ENCODE measurements at regions not wholly inside any gene's neighbourhood (a gene's known extent, or its start where the extent isn't known, plus 50 kb on each side); places are given as distances from the start of the nearest gene placed in this dataset.

DNA sequence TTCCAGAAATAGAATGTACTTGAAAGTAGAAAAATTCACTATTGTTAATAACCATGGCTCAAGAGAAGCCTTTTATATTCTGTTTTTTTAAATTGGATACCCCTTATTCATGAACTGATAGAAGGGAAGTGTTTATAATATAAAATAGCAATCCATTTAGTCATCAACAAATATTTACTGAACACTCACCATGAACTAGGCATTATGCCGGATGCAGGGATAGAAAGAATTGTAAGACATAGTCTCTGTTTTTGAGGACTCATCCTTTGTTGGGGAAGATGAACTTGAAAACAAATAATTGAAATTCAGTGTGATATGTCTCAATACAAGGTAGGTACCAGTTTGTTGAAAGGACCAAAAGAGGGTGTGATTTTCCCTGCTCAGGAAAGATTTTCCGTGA is 160.9 kb upstream of the SATB1 start:
- H3K4me3 ChIP-seq (ENCODE audit: low read length) = no peak overlapping the region
- no CpG with 5 or more reads among the region's 2 CpGs for whole genome bisulfite sequencing (ENCODE audit: insufficient coverage)
- no peak overlapping the region for H3K27ac ChIP-seq (ENCODE audit: low read length)
- no peaks in the 10 kb centered on the region for H3K27me3 ChIP-seq (ENCODE audit: control insufficient read depth, insufficient read depth, low read length)
- H3K36me3 ChIP-seq (ENCODE audit: control insufficient read depth, insufficient read depth, low read length) = no peaks in the 10 kb centered on the region
- no peaks in the 10 kb centered on the region for H3K9me3 ChIP-seq (replicated peaks; ENCODE audit: control insufficient read depth, low read depth, low read length)
- no peaks in the 10 kb centered on the region for H3K4me1 ChIP-seq (ENCODE audit: control insufficient read depth, insufficient read depth, low read length)
- DNase-seq = no peak

DNA sequence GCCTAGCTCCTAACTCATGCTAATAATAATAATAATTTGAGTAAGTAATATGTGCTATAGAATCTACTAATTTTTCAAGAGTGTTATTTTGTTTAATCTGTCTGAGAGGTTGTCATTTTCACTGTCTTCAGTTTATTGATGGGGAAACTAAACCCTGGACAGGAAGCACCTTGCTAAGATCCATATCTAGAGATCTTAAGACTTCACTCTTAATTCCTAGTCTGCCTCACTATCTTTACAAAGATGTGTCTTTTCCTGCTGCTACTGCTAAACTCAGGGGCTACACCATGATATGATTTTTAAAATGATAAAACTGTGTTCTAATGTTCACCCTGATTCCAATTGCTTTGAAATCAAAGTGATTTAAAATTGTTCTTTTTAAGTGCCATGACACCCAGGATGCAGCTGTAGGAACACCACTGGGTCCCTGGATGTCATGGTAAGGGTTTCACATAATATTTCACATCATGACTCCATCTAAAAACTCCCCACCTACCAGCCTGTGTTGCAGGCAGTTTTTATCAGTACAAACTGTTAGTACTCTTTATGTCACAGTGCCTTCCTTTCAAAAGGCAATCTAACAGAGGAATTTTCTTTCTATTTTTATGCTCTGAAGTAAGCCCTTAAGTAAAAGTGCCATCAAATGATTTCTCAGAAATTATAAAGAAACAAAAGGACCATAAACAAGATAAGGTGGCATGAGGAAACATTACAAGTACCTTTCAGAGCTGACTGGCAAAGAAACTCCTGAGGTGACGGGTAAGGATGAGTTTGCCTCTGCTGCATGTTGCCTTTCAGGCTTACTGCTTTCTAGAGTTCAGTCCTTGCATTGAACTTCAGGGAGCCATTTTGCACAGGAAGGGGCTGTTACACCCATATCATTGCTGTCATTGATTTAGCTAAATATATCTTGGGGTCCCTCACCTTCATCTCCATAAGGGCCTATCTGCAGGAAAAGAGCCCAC is 160.1 kb upstream of the SATB1 start:
- Histone ChIP-seq H3K4me1 (ENCODE audit: control insufficient read depth, insufficient read depth, low read length) (no peaks in the 10 kb centered on the region), H3K27ac (ENCODE audit: low read length) (no peak overlapping the region), H3K9me3 (replicated peaks; ENCODE audit: control insufficient read depth, low read depth, low read length) (no peaks in the 10 kb centered on the region), H3K4me3 (ENCODE audit: low read length) (no peak overlapping the region), H3K27me3 (ENCODE audit: control insufficient read depth, insufficient read depth, low read length) (no peaks in the 10 kb centered on the region), H3K36me3 (ENCODE audit: control insufficient read depth, insufficient read depth, low read length) (no peaks in the 10 kb centered on the region)
- 92% methylated on average over 1 of the region's 1 CpG for WGBS (ENCODE audit: insufficient coverage)
- DNase-seq = no peak

GRCh38 chr3:18580268-18580667 is 155.1 kb upstream of the SATB1 start:
- Histone ChIP-seq H3K4me3 (ENCODE audit: low read length) (no peak overlapping the region), H3K4me1 (ENCODE audit: control insufficient read depth, insufficient read depth, low read length) (no peaks in the 10 kb centered on the region), H3K27me3 (ENCODE audit: control insufficient read depth, insufficient read depth, low read length) (no peaks in the 10 kb centered on the region), H3K27ac (ENCODE audit: low read length) (no peak overlapping the region), H3K9me3 (replicated peaks; ENCODE audit: control insufficient read depth, low read depth, low read length) (no peaks in the 10 kb centered on the region), H3K36me3 (ENCODE audit: control insufficient read depth, insufficient read depth, low read length) (no peaks in the 10 kb centered on the region)
- DNase-seq = peak; percentile 11
- WGBS (ENCODE audit: insufficient coverage) = 0% methylated on average over 1 of the region's 2 CpGs

DNA sequence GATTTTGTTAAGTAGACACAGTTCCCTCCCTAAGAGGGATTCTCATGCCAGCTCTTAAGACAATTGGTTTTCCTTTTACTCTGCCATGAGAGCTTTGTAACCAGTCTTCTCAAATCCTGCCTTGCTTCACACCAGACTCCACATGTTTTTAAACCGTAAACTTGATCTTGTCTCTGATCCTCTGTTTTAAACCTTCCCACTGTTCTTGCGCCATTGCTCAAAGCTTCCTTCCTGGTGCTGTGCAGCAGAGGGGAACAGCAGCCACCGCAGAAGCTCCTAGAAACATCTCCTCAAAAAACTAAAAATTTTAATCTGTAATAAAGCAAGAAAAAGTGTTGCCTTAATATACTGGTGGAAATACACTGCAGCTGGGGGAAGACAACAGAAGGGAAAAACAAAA is 154.5 kb upstream of the SATB1 start:
- Histone ChIP-seq H3K27me3 (ENCODE audit: control insufficient read depth, insufficient read depth, low read length) (no peaks in the 10 kb centered on the region), H3K36me3 (ENCODE audit: control insufficient read depth, insufficient read depth, low read length) (no peaks in the 10 kb centered on the region), H3K4me1 (ENCODE audit: control insufficient read depth, insufficient read depth, low read length) (no peaks in the 10 kb centered on the region), H3K27ac (ENCODE audit: low read length) (no peak overlapping the region), H3K4me3 (ENCODE audit: low read length) (no peak overlapping the region), H3K9me3 (replicated peaks; ENCODE audit: control insufficient read depth, low read depth, low read length) (no peaks in the 10 kb centered on the region)
- no peak for DNase-seq
- WGBS (ENCODE audit: insufficient coverage) = 13% methylated on average over 1 of the region's 3 CpGs

GRCh38 chr3:18575573-18575972 is 150.4 kb upstream of the SATB1 start:
- Histone ChIP-seq H3K36me3 (ENCODE audit: control insufficient read depth, insufficient read depth, low read length) (no peaks in the 10 kb centered on the region), H3K27ac (ENCODE audit: low read length) (no peak overlapping the region), H3K27me3 (ENCODE audit: control insufficient read depth, insufficient read depth, low read length) (no peaks in the 10 kb centered on the region), H3K4me1 (ENCODE audit: control insufficient read depth, insufficient read depth, low read length) (no peaks in the 10 kb centered on the region), H3K9me3 (replicated peaks; ENCODE audit: control insufficient read depth, low read depth, low read length) (no peaks in the 10 kb centered on the region), H3K4me3 (ENCODE audit: low read length) (no peak overlapping the region)
- no CpG with 5 or more reads among the region's 8 CpGs for WGBS (ENCODE audit: insufficient coverage)
- no peak for DNase-seq

GRCh38 chr3:18572809-18573208 is 147.7 kb upstream of the SATB1 start:
- H3K27me3 ChIP-seq (ENCODE audit: control insufficient read depth, insufficient read depth, low read length) = no peaks in the 10 kb centered on the region
- no peaks in the 10 kb centered on the region for H3K36me3 ChIP-seq (ENCODE audit: control insufficient read depth, insufficient read depth, low read length)
- H3K4me3 ChIP-seq (ENCODE audit: low read length) = no peak overlapping the region
- no peak for DNase-seq
- no peaks in the 10 kb centered on the region for H3K4me1 ChIP-seq (ENCODE audit: control insufficient read depth, insufficient read depth, low read length)
- no peak overlapping the region for H3K27ac ChIP-seq (ENCODE audit: low read length)
- no peaks in the 10 kb centered on the region for H3K9me3 ChIP-seq (replicated peaks; ENCODE audit: control insufficient read depth, low read depth, low read length)

GRCh38 chr3:18567293-18567692 is 142.2 kb upstream of the SATB1 start:
- Histone ChIP-seq H3K4me3 (ENCODE audit: low read length) (no peak overlapping the region), H3K27ac (ENCODE audit: low read length) (no peak overlapping the region), H3K27me3 (ENCODE audit: control insufficient read depth, insufficient read depth, low read length) (no peaks in the 10 kb centered on the region), H3K4me1 (ENCODE audit: control insufficient read depth, insufficient read depth, low read length) (no peaks in the 10 kb centered on the region), H3K36me3 (ENCODE audit: control insufficient read depth, insufficient read depth, low read length) (no peaks in the 10 kb centered on the region), H3K9me3 (replicated peaks; ENCODE audit: control insufficient read depth, low read depth, low read length) (no peaks in the 10 kb centered on the region)
- no peak for DNase-seq

- DNase-seq = no peak
- WGBS (ENCODE audit: insufficient coverage) = no CpG with 5 or more reads among the region's 1 CpG
Observed at GRCh38 chr3:18562364-18563154, 137.4 kb upstream of the SATB1 start.

DNA sequence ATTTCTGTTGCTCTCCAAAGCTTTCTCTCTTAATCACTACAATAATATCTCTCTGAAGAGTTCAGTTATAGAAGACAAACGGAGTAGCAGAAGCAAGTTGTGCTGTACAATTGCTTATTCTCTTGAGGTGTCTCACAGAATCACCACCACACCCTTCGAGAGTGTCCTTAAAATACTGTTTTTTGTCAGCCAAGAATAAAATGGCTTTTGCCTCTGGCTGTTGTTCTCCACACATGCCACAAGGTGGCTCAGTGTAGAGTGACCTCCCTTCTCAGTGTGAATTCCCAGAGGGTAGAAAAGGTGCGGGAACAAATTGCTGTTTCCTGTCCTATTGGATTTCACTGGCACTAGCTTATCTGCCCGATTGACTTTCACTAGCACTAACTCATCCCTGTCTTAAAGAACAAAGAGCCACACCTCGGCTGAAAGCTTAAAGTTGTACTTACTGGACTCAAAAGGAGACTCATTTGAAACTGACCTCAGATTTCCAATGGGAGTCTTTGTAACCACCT is 134.2 kb upstream of the SATB1 start:
- peak; percentile 12 for DNase-seq
- Histone ChIP-seq H3K27me3 (ENCODE audit: control insufficient read depth, insufficient read depth, low read length) (no peaks in the 10 kb centered on the region), H3K27ac (ENCODE audit: low read length) (no peak overlapping the region), H3K4me1 (ENCODE audit: control insufficient read depth, insufficient read depth, low read length) (peaks cover 3% of the 10 kb centered on the region), H3K36me3 (ENCODE audit: control insufficient read depth, insufficient read depth, low read length) (no peaks in the 10 kb centered on the region), H3K9me3 (replicated peaks; ENCODE audit: control insufficient read depth, low read depth, low read length) (no peaks in the 10 kb centered on the region), H3K4me3 (ENCODE audit: low read length) (no peak overlapping the region)
- WGBS (ENCODE audit: insufficient coverage) = 8% methylated on average over 2 of the region's 5 CpGs

More at GRCh38 chr3:18562364-18563154, 137.4 kb upstream of the SATB1 start:
- Histone ChIP-seq H3K36me3 (ENCODE audit: control insufficient read depth, insufficient read depth, low read length) (no peaks in the 10 kb centered on the region), H3K27me3 (ENCODE audit: control insufficient read depth, insufficient read depth, low read length) (no peaks in the 10 kb centered on the region), H3K9me3 (replicated peaks; ENCODE audit: control insufficient read depth, low read depth, low read length) (no peaks in the 10 kb centered on the region), H3K4me3 (ENCODE audit: low read length) (no peak overlapping the region), H3K4me1 (ENCODE audit: control insufficient read depth, insufficient read depth, low read length) (peaks cover 3% of the 10 kb centered on the region), H3K27ac (ENCODE audit: low read length) (no peak overlapping the region)

GRCh38 chr3:18558507-18558906 is 133.4 kb upstream of the SATB1 start:
- H3K27me3 ChIP-seq (ENCODE audit: control insufficient read depth, insufficient read depth, low read length) = no peaks in the 10 kb centered on the region
- no CpG with 5 or more reads among the region's 3 CpGs for WGBS (ENCODE audit: insufficient coverage)
- no peak overlapping the region for H3K27ac ChIP-seq (ENCODE audit: low read length)
- no peak for DNase-seq
- H3K36me3 ChIP-seq (ENCODE audit: control insufficient read depth, insufficient read depth, low read length) = no peaks in the 10 kb centered on the region
- H3K4me1 ChIP-seq (ENCODE audit: control insufficient read depth, insufficient read depth, low read length) = peaks cover 3% of the 10 kb centered on the region
- no peak overlapping the region for H3K4me3 ChIP-seq (ENCODE audit: low read length)
- H3K9me3 ChIP-seq (replicated peaks; ENCODE audit: control insufficient read depth, low read depth, low read length) = no peaks in the 10 kb centered on the region
